SIG-M5 treated with dmso at 0.1 percent for 504 hours (cell line): ENCODE measurements at regions not wholly inside any gene's neighbourhood (a gene's known extent, or its start where the extent isn't known, plus 50 kb on each side); places are given as distances from the start of the nearest gene placed in this dataset.

Experiments
- DNase-seq: peaks from one replicate; lab custom pipeline; 2025; ENCODE audit not compliant: unreplicated experiment; lab: John Stamatoyannopoulos, UW

DNA sequence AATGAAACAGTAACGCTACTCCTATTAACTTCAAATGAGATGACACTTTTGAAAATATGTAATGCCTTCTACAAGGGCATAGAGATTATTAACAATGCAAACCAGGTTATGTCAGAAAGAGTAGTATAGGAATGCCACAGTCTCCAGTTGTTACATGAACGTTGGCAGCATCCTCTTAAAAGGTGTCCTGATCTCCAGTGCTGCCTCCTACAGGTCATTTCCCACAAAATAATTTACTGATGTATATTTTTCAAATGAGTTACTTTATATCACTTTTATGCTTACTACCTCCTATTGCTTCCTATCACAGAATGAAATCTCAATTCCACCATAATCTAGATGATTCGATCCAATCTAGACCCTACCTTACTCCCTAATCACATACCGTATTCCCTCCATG is 195.2 kb upstream of the EPHA5 start:
- no peak for DNase-seq

DNA sequence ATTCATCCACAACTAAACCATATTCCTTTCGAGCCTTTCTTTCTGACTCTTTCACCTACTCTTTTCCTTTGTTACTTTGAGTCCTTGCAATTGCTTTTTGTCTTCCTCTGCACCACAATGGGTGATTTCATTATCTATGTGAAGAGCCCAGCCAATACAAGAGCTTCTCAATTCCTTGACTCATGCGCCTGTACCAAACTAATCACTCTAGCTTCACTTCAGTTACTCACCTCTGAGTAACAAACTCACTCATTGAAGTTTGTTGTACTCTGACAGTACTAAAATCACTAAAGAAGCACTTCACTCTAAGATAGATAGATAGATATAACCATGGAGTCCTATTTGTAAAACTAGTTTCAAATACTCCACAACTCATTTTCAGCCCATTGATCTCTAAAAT is 191.7 kb upstream of the EPHA5 start:
- no peak for DNase-seq

DNA sequence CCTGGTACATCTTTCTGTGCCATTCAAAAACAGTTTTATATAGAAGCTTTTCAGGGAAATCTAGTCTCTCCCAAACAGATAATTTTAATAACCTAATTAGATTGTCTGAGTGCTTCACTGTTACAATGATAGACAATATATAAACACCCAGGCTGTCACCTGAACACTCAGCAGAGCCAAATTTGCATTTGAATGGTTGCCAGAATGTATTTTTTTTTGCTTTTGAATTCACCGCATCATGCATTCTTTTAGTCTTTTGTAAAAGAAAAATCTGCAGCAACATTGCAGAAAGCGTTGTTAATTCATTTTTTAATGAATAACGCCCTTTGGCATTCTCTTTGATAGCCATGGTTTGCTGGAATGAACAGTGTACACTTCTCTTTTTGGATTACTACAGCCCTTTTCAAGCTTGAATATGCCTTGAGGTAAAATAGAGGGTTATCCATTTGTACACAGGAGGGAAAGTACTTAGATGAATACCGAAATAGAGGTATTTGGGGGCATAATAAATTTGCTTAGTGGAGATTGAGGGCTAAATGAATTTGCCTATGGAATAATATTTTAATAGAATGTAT is 175.0 kb upstream of the EPHA5 start:
- DNase-seq = no peak

DNA sequence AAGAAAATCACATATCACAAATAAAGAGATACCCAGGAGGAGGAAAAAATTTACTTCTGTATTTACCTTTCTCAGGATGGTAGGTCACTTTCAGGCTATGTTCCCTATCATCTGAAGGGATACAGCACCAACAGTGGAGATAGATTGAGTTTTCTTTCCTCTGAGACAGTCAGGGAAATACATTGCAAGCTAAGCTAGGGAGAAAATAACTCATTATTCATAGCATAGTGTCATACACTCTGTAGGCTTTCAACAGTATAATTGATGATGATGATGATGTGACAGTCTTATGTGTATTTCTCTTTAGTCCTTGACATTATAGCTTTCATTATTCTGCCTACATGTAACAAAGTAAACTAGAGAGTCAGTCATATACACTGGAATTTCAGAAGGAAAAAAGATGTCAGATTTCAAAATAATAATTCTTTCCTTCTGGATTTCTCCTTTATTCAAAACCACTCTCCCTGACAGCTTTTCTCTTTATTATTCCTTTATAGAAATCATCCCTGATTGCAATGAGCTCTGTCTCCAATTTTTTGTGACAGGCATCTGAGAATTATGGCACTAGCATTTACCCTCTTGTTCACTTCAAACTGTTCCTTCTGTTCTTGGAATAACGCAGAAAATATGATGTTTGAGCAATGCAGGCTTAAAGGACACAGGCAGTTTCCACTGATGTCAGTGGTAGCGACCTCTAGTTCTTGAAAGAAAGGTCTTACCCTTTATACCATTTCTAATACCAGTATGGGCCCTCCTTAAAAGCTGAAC is 169.1 kb upstream of the EPHA5 start:
- no peak for DNase-seq

DNA sequence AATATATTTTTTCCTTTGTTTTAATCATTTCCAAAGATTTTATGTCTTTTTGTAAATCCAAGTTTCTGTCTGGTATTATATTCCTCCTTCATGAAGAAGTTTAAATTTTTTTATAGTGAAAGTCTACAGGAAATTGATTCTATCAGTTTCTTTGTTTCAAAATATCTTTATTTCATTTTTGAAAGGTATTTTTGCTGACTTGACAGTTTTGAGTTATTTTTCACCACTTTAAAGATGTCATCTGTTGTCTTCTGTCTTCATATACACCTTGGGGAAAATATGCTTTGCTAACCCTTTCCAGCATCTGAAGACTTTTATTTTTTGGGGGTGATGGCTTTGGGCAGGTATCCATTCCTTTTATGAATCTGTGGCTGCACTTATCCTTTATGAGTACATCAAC is 164.4 kb upstream of the EPHA5 start:
- DNase-seq = no peak

DNA sequence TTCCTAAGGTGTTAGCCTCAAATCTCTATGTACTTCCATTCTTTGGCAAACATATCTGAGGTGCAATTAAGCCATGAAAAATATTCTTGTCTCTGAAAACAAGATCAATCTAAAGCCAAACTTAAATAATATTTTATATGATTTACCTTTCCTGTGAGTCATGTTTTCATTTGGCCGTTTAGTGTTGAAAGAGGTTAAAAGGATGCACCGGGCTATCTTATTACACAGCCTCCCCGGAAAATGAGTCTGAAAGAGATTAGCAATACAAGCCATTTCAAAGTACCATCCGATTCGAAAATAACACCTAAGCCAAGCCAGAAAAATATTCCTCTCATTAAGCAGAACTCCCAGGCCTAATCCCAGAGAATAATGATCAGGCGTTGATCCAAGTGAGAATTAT is 161.5 kb upstream of the EPHA5 start:
- DNase-seq = no peak

DNA sequence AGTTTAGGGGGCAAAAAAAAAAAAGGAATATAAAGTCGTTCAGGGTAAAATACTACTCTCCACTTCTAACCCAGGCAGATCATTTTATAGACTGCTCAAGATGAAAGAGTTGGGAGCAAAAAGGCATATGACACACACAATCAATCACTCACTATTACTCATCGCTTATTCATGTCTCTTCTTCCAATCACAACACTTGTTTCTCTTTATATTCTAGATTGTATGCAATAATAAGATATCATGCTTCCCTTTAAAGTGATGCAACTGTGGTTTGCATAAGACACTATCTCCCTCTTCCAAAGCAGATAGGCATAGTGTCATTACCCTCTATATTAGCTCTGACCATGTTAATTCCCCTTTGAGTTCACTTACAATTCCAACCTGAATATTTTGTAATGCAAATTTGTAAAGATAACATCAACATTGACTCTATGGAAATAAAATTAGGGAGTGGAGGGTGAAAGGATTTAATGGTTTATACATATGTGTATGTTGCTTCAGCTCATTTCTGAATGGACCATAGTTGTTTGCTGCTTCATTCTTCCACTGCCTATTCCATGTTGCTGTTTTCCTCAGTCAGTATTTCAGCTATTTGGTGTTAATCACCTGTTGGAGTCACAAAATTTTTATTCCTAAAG is 154.9 kb upstream of the EPHA5 start:
- no peak for DNase-seq

DNA sequence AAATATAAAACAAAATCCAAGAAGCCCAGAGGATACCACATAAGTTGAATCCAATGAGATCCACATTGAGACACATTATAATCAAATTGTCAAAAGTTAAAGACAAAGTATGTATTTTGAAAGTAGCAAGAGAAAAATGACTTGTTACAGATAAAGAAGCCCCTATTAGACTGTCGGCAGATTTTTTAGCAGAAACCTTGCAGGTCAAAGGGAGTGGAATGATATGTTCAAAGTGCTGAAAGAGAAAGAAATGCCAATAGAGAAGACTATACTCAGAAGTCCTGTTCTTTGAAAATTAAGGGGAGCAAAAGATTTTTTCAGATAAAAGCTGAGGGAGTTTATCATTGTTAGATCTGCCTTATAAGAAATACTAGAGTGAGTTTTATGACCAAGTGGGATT is 148.9 kb upstream of the EPHA5 start:
- DNase-seq = no peak

DNA sequence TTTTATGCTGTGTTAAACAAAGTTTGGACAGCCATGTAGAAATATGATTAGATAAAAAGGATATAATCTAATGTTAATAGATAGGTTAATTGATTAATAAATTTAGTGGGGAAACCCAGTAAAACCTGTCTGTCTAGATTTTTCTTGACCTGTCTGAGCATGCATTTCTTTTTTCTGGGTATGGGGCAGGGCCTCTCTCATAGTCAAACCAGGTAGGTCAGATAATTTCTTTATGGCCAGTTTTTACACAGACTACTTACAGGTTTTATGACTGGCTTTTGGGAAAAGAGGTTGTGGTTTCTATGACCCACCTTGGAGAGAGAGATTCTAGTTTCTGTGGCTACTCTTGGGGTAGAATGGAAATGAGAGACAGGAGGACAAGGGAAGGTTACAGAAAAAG is 135.6 kb upstream of the EPHA5 start:
- no peak for DNase-seq

DNA sequence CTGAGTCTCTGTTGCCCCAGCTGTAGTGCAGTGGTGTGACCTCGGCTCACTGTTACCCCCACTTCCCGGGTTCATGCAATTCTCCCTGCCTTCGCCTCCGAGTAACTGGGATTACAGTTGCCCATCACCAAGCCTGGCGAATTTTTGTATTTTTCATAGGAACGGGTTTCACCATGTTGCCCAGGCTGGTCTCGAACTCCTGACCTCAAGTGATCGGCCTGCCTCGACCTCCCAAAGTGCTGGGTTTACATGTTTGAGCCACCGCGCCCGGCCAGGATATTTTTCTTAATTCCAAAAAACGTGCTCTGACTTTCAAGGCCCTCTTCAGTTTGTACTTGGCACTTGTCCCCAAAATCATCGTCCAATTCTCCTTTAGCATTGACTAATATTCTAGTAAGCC is 129.2 kb upstream of the EPHA5 start:
- DNase-seq = no peak

DNA sequence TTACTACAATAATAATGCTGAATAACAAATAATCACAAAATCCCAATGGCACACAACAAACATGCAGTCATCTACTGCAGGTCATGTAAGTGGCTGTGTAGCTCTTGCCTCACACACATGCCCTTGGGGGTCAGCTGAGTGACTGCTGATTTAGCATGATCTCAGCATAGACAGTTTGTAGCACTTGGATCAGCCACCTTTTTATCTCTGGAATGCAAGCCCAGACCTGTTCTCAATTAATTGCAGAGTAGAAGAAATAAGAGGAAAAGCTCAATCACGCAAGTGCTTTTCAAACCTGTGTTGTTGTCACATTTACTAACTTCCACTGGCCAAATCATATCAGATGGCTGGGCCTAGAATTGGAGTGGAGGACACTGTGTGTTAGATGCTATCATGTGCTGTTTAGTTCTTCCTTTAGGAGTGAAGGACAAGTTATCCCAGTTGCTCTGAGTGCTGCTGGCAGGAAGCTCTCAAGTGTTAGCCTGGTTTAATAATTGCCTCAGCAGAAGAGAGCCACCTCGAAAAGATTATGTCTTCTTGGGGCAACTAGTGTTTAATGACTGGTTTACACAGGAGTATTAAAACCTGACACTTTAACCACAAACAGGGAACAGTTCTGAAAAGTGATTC is 128.3 kb upstream of the EPHA5 start:
- no peak for DNase-seq

DNA sequence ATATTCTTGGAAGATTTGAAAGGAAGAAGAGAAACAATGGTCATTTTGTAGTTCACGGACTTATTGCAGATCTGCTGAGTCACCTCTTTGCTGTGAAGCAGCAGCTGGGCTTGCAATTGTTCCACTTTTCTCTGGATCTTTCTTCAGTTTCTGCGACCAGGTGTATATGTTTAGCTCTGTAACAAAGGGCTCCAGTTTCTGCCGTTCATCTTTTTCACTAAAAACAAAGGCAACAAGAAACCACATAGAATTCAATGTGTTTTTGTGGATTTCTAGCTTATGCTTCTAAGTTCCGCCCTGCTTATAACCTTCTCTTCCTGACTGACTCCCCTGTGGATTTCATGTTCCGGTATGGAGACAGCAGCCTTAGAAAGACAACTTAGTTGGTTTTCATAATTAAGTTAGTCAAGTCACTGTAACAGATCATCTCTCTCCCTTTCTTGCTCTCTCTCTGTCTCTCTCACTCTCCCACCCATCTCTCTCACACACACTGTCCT is 121.6 kb upstream of the EPHA5 start:
- no peak for DNase-seq

DNA sequence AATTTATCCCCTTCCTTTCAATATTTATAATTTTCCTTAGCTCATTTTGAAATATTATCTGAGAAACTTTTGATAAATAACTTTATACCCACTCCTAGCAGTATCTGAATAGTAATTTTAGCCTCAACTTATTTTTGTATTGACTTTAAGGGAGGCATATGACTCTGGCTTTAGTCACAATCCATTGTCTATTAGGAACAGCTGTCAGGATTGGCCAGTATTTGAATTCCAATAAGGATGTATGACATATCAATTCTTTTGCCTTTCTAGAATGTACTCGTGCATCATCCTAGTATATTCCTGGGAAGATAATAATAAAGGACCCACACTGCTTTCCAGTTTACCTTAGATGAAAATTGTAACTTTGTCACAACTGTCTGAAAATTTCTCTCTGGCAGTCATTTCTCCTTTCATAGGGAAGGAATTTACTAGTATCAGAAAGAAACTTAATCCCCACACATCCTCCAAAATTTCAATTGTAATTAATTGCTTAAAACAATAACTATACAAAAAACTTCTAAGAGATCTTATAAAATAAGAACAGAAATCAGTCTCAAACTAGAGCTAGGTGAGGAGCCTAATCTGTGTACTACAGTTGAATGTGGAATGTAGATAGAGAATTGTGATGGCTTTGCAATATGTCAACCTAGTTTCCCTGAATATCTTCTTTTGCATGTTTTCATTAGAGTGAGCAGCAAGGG is 121.0 kb upstream of the EPHA5 start:
- DNase-seq = no peak

DNA sequence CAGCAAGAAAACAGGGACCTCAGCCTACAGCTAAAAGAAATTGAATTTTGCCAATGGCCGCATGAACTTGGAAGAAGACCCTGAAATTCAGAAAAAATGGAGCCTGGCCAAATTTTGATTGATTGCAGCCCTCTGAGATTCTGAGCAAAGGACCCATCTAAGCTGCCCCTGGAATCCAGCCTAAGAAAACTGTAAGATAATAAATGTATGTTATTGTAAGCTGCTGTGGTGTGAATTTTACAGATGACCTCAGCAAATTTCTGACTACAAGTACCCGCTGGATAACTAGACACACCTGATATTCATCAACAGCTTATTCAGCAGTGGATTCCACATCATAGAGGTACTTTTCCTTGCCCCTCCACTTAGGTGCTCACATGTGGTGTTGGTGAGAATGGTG is 119.5 kb upstream of the EPHA5 start:
- no peak for DNase-seq

DNA sequence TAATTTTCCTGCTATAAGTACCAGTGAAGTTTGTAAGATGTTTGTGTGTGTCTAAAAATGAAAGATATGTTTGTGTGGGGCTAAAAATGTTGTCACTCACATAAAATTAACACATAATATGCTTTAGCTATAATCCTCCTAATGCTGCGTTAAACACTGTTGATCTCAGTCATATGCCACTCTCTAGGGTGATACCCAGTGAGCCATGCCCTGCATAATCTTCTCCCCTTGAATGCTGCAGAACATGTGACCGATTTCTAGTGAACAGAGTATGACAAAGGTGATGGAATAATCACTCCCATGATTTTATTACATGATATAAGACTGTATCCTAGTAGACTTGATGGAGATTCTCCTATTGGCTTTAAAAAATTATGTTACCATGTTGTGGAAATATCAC is 119.1 kb upstream of the EPHA5 start:
- no peak for DNase-seq

DNA sequence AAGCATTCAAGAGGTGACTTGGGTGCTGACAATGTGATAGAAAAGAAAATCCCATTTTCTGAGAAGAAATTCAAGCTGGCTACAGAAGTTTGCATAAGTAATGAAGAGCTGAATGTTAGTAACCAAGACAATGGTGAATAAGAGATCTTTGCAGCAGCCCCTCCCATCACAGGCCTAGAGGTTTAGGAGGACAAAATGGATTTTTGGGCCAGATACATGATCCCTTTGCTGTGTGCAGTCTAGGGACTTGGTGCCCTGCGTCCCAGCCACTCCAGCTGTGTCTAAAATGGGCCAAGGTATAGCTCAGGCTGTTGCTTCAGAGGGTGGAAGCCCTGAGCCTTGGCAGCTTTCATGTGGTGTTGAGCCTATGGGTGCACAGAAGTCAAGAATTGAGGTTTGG is 107.0 kb upstream of the EPHA5 start:
- DNase-seq = no peak

DNA sequence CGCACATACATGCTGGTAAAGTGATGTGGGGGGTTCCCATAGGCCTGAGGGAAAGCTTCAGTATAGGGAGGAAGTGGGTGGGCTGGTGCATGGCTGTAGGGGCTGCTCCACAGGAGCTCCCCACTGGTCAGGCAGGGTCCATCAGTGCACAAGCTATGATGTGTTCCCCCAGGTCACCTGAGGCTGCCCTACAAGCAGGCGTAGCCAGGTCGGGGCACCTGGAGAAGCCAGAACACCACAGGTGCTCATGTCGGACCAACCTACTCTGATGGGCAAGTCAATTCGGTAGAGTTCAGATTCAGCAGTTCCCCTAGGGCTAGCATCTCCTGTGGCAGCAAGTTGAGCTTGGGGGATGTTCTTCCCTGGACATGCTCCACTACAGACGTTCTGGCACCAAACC is 103.3 kb upstream of the EPHA5 start:
- no peak for DNase-seq

DNA sequence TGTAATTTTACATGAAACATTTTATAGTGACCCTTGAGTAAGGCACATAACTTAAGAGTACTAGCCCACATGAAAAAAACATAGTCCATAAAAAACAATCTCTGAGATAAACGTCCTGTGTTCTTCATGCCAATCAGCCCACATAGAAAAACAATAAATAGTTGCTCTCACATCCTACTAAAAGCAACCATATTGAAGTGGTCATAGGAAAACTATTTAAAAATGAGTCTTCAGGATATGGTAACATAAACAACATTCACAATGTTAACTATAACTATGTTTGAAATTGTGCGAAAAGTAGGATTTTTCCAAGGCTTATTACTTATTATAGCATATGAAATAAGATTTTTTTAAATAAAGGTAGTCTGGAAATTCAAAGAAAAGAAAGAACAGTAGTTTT is 77.1 kb upstream of the EPHA5 start:
- no peak for DNase-seq

DNA sequence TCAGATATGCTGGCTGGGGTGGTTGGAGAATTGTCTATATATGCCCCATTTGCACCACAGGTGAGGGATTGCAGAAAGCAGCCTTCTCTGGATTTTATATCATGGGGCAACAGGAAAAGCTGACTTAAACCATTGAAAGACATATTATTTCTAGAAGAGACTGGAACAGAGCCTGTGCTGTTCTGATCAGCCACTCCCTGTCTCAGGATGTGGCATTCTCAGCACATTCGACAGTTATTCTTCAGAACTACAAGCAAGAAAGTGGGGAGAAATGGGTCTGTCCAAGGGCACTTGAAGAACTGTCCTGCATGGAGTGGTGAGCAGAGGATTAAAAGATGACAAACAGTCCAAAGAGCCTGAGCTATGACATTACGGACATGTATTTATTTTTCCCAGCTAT is 67.8 kb upstream of the EPHA5 start:
- no peak for DNase-seq

DNA sequence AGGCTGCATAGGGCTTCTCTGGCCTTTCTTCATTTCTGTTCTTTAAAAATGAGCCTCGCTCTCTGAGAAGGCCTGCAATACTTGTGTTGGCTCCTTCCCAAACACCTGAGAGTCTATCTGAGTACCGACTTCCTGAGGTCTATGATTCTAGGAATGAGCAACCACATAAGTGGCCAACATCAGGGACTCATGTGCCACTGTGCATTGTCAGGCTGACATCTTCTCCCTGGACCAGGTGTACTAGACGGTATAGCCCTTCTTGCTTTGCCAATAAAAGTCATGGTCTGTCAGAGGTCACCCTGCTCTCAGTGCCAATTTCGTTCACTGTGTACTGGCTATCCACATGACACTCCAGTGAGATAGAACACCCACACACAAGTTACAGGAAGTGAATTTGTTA is 67.4 kb upstream of the EPHA5 start:
- no peak for DNase-seq

DNA sequence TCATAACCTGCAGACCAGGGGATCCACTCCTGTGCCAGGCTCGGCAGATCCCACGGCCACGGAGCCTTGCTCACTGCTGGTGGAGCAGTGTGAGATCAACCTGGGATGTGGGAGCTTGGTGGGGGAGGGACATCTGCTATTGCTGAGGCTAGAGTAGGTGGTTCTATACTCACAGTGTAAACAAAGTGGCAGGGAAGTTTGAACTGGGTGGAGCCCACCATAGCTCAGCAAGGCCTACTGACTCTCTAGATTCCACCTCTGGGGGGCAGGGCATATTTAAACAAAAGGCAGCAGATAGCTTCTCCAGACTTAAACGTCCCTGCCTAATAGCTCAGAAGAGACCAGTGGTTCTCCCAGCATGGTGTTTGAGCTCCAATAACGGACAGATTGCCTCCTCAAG is 54.7 kb upstream of the EPHA5 start:
- no peak for DNase-seq
